GF-D8 (cell line): ENCODE measurements at regions not wholly inside any gene's neighbourhood (a gene's known extent, or its start where the extent isn't known, plus 50 kb on each side); places are given as distances from the start of the nearest gene placed in this dataset.
"Not testable (repeated sequence)": the region's sequence is repeated elsewhere in the genome, so short reads cannot be mapped to it uniquely, and the experiment has no call there.

Experiments
- DNase-seq: peaks from one replicate; lab custom pipeline; 2025; lab: John Stamatoyannopoulos, UW

DNA sequence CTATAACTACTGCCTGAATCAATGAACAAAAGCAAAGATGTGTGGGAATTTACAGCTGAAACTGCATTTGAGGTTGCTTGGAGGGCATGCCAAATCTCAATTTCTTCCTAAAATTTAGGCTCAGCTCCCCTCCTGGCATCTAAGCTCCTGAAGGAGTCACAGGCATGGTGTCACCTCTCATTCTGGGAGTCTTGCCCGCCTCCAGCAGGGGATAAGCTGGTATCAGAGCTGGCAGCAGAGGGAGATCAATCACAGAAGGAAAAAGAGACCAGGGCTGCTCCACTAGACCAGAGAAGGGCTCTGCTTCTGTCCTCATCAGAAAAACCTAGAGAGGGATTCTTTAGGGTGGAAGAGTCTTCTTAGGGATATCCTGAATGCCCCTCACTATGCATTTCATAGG, 150.4 kb upstream of the SLC6A11 start:
- DNase-seq, result no peak

DNA sequence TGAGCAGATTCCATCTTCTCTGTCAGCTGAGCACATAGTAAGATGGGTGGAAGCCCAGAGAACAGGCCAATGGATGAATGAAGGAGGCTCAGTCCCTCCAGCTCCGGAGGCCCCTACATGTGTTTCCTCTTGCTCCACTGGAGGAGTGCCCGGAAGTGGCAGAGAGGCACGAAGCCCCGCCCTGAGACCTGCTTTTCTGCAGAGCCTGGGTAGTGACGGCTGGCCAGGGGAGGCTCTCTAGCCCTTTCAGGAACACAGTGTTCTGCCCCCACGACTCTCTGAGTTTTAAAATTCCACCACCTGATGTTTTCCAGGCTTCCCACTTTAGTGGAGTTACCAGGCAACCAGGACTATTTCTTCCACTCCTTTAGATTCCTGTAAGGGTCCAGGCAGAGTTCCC, 149.4 kb upstream of the SLC6A11 start:
- peak; percentile 27 for DNase-seq

GRCh38 chr3:10667269-10667668, 148.8 kb upstream of the SLC6A11 start:
- no peak for DNase-seq

GRCh38 chr3:10667901-10668476, 148.0 kb upstream of the SLC6A11 start:
- no peak for DNase-seq

DNA sequence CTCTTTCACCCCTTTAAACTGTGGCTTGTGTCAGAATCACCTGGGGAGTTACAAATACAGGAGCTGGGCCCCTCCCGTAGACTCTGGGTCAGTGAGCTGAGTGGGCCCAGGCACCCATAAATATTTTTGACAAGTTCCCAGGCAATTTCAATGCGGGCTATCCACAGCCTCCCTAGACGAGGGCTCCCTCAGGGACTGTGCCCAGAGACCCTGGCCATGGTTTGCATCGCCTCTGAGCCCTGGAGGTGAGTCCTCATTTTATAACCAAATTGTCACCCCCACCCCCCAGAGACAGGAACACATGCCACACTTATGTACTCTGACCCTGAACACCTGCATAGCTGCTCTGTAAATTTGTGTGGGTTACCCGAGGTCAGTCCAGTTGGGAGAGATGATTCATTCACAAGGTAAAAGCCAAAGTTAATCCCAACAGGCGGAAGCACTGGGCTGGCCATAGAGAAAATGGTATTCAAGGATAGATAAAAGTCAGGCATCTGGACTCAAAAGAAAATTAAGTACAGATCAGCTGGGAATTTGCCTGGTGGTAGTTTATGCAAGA, 146.5 kb upstream of the SLC6A11 start:
- no peak for DNase-seq

DNA sequence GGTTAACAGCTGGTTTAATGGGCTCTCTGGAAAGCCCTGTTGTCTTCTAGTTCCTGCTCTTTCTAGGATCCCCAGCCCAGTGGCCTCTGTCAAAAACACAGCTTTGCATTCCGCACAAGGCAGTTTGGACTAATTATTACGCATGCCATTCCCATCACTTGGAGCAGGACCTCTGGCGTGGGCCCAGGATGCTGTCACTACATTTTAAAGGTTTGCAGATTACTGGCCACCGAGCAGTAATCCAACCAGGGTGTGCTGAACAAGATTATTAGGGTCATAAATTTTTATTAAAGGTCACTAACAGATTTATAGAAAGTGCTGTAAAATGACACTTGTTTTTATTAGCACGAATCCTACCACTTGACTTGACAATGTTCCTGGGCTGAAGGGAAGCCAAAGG, 143.6 kb upstream of the SLC6A11 start:
- no peak for DNase-seq

DNA sequence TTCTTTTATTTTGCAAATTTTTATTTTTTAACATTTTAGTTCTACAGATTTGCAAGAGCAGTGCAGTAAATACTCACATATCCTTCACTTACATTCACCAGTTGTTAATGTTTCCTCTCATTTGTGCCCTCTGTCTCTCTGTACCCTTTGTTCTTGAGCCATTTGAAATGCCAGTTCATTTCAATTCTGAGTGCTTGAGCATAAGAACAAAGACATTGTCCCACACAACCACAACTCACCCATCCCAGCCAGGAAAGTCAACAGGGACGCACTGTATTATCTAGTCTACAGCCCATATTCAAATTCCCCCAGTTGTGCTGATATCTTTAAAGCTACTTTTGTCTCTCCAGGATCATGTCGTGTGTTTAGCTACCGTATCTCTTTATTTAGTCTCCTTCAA, 141.4 kb upstream of the SLC6A11 start:
- DNase-seq, result no peak

GRCh38 chr3:10676905-10677304, 139.1 kb upstream of the SLC6A11 start:
- no peak for DNase-seq

GRCh38 chr3:10678796-10679376, 137.1 kb upstream of the SLC6A11 start:
- no peak for DNase-seq

GRCh38 chr3:10680796-10681195, 135.2 kb upstream of the SLC6A11 start:
- DNase-seq, result no peak

- DNase-seq, result no peak
Observed at GRCh38 chr3:10682692-10683091, 133.3 kb upstream of the SLC6A11 start.

DNA sequence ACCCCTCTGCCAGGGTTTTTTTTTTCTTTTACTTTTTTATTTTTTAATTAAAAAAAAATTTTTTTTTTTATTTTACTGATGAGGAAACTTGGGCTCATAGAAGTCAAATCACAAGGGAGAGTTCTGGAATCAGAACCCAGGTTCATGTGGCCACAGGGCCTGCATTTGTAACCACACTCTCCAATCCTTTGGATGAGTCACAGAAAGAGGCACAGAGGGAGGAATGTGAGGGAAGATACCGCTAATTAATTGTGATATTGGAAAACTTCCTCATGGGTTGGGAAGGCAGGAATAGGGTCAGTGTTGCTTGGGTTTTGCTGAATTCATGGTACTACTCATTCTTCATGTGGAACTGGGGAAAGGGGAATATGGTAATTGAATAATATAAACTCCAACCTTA, 132.9 kb upstream of the SLC6A11 start:
- no peak for DNase-seq

DNA sequence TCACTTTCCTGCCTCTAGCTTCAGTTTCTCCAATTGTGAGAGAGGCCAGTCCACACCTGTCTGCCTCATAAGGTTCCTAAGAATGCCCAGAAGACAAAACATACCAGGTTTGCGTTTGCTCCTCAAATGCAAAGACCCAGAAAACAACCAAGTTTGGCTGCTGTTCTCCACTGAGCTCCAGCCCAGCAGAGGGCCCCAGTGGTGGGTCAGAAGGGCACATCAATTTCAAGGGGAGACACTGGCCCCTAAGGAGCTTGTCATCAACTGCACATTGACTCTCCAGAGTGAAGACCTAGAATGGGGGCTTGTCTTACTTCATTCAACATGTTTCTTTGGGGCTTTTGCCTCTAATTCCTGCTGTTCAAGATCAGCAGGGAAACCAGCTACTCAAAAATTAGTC, 127.9 kb upstream of the SLC6A11 start:
- DNase-seq, result no peak

- DNase-seq, result no peak
Observed at GRCh38 chr3:10688548-10689172, 127.4 kb upstream of the SLC6A11 start.

DNA sequence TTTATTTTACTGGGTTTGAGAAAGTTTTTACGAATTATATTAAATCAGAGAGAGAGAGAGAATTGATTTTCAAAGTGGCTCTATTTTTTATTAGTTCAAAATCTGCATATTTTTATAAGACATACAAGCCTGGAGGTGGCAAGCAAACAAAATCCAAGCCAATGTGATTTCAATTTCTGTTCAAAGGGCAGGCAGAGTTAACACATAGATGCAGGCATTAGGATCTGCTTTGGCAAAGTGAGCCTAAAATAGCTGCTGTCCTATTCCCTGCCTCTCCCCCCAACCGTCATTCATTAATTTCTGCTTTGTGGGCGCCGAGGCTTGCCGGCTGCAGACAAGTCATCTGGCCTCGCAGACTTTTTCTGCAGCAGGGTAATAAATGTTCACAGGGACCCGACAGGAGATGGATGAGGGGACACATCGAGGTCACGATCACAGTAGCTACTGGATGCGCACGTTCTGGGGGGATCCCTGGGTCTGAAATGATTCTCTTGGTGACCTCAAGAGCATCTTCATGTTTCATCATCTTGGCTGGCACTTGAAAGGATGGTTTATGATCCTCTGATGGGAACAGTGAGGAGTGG, 123.9 kb upstream of the SLC6A11 start:
- no peak for DNase-seq

GRCh38 chr3:10693457-10693856, 122.6 kb upstream of the SLC6A11 start:
- no peak for DNase-seq

- no peak for DNase-seq
Observed at GRCh38 chr3:10694179-10694578, 121.8 kb upstream of the SLC6A11 start.

GRCh38 chr3:10695186-10695585, 120.8 kb upstream of the SLC6A11 start:
- DNase-seq, result not testable (repeated sequence)

DNA sequence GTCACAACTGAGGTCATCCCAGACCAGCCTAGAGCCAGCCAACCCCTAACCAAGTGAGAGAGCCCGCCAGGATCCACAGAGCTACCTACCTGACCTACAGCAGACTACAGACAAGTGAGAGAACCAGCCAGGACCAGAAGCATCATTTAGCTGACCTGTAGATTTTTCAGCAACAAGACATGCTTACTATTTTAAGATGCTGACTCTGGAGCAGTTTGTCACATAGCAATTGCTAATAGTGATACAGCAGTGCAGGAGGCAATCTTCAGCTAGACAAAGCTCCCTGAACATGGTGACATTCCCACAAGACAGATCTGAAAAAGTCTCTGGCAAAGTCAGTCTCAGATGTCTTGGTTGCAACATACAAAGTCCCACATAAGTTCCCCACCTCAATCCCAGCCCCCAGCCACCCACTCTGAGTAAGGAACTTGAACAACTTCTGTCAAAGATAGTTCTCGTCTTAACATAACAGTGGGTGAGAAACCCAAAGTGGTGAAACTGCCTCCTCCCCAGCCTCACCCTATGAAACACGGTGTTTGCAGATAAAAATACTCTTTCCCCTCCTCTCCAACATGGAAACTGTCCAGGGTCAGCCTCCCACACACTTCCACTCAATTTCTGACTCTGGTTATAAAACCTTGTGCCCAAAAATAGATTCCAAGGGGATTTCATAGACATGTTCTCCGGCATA, 120.3 kb upstream of the SLC6A11 start:
- no peak for DNase-seq

- no peak for DNase-seq
Observed at GRCh38 chr3:10697918-10698317, 118.1 kb upstream of the SLC6A11 start.

- no peak for DNase-seq
Observed at GRCh38 chr3:10700821-10701220, 115.2 kb upstream of the SLC6A11 start.

GRCh38 chr3:10702961-10703740, 112.9 kb upstream of the SLC6A11 start:
- no peak for DNase-seq
